ENCODE measurements at regions not wholly inside any gene's neighbourhood (a gene's known extent, or its start where the extent isn't known, plus 50 kb on each side); places are given as distances from the start of the nearest gene placed in this dataset.

DNA sequence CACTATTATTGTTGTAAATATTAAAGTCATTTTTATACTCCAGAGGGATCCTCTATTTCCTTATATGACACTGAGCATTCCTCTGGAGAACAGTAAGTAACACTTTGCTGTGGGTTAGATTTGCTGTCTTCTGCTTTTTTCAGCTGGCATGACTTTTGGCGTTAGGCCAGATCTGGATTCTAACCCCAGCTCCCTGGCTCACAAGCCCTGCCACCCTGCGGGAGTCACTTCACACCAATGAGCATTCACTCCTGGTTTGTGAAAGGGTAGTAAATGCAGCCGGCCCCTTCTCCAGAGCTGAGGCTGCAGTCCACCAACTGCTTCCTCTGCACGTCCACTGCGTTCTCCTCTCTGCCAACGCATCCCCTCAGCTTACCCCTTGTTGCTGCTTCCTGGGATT lies 373.8 kb upstream of the RAB6C start:
- TF ChIP-seq, protein P1, sequence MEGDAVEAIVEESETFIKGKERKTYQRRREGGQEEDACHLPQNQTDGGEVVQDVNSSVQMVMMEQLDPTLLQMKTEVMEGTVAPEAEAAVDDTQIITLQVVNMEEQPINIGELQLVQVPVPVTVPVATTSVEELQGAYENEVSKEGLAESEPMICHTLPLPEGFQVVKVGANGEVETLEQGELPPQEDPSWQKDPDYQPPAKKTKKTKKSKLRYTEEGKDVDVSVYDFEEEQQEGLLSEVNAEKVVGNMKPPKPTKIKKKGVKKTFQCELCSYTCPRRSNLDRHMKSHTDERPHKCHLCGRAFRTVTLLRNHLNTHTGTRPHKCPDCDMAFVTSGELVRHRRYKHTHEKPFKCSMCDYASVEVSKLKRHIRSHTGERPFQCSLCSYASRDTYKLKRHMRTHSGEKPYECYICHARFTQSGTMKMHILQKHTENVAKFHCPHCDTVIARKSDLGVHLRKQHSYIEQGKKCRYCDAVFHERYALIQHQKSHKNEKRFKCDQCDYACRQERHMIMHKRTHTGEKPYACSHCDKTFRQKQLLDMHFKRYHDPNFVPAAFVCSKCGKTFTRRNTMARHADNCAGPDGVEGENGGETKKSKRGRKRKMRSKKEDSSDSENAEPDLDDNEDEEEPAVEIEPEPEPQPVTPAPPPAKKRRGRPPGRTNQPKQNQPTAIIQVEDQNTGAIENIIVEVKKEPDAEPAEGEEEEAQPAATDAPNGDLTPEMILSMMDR (conservative IDR thresholded peaks at IDR 0.05 in 1 of 2, IDR thresholded peaks at IDR 0.05 in 1 of 2; ENCODE audit: low read depth in 1 of 2, low read length in 2 of 2) = no peak
- no peak for TF ChIP-seq EZH2 (IDR thresholded peaks at IDR 0.05; ENCODE audit: low read length, missing control alignments)
